ENCODE measurements at regions not wholly inside any gene's neighbourhood (a gene's known extent, or its start where the extent isn't known, plus 50 kb on each side); places are given as distances from the start of the nearest gene placed in this dataset.
"Not testable (repeated sequence)": the region's sequence is repeated elsewhere in the genome, so short reads cannot be mapped to it uniquely, and the experiment has no call there.

DNA sequence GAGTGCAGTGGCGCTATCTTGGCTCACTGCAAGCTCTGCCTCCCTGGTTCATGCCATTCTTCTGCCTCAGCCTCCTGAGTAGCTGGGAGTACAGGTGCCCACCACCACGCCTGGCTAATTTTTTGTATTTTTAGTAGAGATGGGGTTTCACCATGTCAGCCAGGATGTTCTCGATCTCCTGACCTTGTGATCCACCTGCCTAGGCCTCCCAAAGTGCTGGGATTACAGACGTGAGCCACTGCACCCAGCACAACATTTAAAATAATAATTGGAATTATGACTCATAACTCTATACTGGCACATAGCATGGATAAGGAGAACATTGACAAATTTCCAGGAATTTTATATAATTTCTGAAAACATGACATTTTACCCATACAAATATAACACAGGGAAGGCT is 54.2 kb downstream of the DBET start:
- not testable (repeated sequence) for DNase-seq (ENCODE audit: low spot score); ATAC-seq

DNA sequence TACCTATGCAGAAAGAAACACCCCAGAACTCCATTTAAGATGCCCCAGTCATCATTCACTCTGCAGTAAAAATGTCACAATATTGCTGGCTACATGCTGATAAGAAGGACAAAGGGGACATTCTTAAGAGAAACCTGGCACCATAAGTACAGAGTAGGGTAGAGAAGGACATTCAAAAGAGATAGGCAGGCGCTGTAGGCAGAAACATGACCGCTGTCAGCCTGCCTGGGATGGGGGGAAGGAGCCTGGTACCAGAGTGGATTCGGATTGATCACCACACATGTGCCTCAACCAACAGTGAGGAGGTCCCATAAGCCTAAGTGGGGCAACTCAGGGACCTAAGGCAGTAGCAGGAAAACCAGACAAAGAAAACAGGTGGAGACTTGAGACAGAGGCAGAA is 54.1 kb upstream of the DUX4 start:
- peak; percentile 55 for ATAC-seq
- DNase-seq (ENCODE audit: low spot score): not testable (repeated sequence)

DNA sequence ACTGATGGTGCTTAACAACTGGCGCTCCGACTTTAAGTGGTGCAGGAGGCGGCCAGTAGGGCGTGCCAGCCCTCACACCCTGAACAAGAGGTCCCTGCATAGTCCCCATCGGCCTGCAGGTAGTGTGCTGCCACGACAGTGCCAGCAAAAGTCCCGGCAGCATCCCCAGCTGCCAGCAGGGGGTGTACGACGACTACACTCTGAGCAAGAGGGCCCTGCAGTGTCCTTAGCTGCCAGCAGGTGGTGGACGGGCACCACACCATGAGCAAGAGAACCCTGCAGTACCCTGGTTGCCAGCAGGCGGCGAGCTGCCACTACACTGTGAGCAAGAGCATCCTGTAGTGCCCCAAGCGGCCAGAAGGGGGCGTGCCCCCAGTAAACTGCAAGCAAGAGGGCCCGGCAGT is 53.5 kb upstream of the DUX4 start:
- peak; percentile 36 for ATAC-seq
- DNase-seq (ENCODE audit: low spot score): not testable (repeated sequence)

DNA sequence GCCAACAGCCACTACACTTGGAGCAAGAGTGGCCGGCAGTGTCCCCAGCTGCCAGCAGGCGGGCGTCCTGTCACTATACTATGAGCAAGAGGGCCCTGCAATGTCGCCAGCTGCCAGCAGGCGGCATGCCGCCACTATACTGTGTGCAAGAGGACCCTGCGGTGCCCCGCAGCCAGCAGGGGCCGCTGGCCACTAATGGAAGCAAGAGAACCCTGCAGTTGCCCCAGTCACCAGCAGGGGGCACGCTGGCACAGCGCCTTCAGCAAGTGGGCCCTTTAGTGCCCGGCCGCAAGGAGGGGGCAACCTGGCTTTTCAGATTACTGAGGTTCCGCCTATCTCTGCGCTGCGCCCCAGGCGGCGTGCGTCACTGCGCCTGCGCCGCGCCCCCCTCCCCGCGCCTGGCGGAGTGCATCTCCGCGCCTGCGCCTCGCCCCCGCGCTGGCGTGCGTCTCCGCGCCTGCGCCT is 53.0 kb upstream of the DUX4 start:
- not testable (repeated sequence) for DNase-seq (ENCODE audit: low spot score)

DNA sequence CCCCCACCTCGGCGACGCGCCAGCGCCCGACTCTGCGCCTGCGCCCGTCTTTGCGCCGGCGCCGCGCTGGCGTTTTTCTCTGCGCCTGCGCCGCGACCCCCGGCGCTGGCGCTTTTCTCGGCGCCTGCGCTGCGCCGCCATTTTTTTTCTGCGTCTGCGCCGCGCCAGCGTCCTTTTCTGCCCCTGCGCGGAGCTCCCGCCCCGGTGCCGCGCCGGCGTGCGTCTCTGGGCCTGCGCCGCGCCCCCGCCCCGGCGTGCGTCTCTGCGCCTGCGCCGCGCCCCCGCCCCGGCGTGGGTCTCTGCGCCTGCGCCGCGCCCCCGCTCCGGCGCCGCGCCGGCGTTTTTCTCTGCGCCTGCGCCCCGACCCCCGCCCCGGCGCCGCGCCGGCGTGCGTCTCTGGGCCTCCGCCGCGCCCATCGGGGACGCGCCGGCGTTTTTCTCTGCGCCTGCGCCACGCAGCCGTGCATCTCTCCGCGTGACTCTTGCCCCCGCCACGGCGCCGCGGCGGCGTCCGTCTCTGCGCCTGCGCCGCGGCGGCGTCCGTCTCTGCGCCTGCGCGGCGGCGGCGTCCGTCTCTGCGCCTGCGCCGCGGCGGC is 52.4 kb upstream of the DUX4 start:
- ATAC-seq: not testable (repeated sequence)

More for the DNA sequence above, 53.0 kb upstream of the DUX4 start:
- ATAC-seq: peak; percentile 18

DNA sequence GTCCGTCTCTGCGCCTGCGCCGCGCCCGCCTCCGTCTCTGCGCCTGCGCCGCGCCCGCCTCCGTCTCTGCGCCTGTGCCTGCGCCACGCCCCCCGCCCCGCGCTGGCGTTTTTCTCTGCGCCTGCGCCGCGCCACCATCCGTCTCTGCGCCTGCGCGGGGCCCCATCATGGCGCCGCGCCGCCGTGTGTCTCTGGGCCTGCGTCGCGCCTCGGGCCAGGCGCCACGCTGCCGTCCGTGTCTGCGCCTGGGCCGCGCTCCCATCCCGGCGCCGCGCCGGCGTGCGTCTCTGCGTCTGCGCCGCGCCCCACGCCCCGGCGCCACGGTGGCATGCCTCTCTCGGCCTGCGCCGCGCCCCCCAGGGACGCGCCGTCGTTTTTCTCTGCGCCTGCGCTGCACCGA is 51.8 kb upstream of the DUX4 start:
- ATAC-seq (peak; percentile 50), DNase-seq (ENCODE audit: low spot score) (peak; percentile 35)

More for the DNA sequence above, 52.4 kb upstream of the DUX4 start:
- not testable (repeated sequence) for DNase-seq (ENCODE audit: low spot score)

DNA sequence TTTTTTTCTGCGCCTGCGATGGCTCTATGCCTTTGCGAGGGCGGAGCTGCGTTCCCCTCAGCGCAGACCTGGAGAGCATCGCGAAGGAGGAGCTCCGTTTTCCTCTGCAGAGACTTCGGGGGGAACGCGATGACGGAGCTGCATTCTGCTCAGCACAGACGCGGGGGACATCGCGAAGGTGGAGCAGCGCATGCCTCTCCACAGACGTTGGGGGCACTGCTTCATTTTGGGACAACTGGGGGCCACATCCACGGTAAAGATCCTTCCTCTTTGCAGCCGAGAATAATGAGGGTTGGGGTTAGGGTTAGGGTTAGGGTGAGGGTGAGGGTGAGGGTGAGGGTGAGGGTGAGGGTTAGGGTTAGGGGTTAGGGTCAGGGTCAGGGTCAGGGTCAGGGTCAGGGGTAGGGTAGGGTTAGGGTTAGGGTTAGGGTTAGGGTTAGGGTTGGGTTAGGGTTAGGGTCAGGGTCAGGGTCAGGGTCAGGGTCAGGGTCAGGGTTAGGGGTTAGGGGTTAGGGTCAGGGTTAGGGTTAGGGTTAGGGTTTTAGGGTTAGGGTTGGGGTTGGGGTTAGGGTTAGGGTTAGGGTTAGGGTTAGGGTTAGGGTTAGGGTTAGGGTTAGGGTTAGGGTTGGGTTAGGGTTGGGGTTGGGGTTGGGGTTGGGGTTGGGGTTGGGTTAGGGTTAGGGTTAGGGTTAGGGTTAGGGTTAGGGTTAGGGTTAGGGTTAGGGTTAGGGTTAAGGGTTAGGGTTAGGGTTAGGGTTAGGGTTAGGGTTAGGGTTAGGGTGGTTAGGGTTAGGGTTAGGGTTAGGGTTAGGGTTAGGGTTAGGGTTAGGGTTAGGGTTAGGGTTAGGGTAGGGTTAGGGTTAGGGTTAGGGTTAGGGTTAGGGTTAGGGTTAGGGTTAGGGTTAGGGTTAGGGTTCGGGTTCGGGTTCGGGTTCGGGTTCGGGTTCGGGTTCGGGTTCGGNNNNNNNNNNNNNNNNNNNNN is 51.1 kb upstream of the DUX4 start:
- DNase-seq (ENCODE audit: low spot score) (peak; percentile 42), ATAC-seq (peak; percentile 45)
